ENCODE measurements at regions not wholly inside any gene's neighbourhood (a gene's known extent, or its start where the extent isn't known, plus 50 kb on each side); places are given as distances from the start of the nearest gene placed in this dataset.

- no peak for DNase-seq
Measured at GRCh38 chr4:133714211-133714610, 487.4 kb downstream of the PABPC4L start.

- no peak for DNase-seq
Measured at GRCh38 chr4:133713340-133713739, 488.2 kb downstream of the PABPC4L start.

- no peak for DNase-seq
Measured at GRCh38 chr4:133711817-133712216, 489.8 kb downstream of the PABPC4L start.

- no peak for DNase-seq
Measured at GRCh38 chr4:133694416-133694815, 507.2 kb downstream of the PABPC4L start.

- DNase-seq: no peak
Measured at GRCh38 chr4:133683967-133684366, 517.6 kb downstream of the PABPC4L start.

GRCh38 chr4:133668061-133668851 is 519.2 kb downstream of the PCDH10 start:
- DNase-seq: no peak

GRCh38 chr4:133647206-133647605 is 498.1 kb downstream of the PCDH10 start:
- DNase-seq: no peak

GRCh38 chr4:133641191-133641590 is 492.1 kb downstream of the PCDH10 start:
- no peak for DNase-seq

- no peak for DNase-seq
Measured at GRCh38 chr4:133638751-133639150, 489.7 kb downstream of the PCDH10 start.

GRCh38 chr4:133637161-133637560 is 488.1 kb downstream of the PCDH10 start:
- no peak for DNase-seq

GRCh38 chr4:133624744-133625143 is 475.6 kb downstream of the PCDH10 start:
- DNase-seq: no peak

- DNase-seq: no peak
Measured at GRCh38 chr4:133623847-133624246, 474.8 kb downstream of the PCDH10 start.

- DNase-seq: no peak
Measured at GRCh38 chr4:133621628-133622027, 472.5 kb downstream of the PCDH10 start.

GRCh38 chr4:133620555-133620954 is 471.5 kb downstream of the PCDH10 start:
- DNase-seq: no peak

GRCh38 chr4:133618963-133619362 is 469.9 kb downstream of the PCDH10 start:
- DNase-seq: no peak

- no peak for DNase-seq
Measured at GRCh38 chr4:133600008-133600407, 450.9 kb downstream of the PCDH10 start.

GRCh38 chr4:133598779-133599178 is 449.7 kb downstream of the PCDH10 start:
- no peak for DNase-seq

GRCh38 chr4:133597251-133597650 is 448.2 kb downstream of the PCDH10 start:
- no peak for DNase-seq

- no peak for DNase-seq
Measured at GRCh38 chr4:133596459-133596858, 447.4 kb downstream of the PCDH10 start.

GRCh38 chr4:133594390-133595207 is 445.5 kb downstream of the PCDH10 start:
- peak; percentile 2 for DNase-seq

- no peak for DNase-seq
Measured at GRCh38 chr4:133593764-133594163, 444.7 kb downstream of the PCDH10 start.

GRCh38 chr4:133592591-133592990 is 443.5 kb downstream of the PCDH10 start:
- no peak for DNase-seq

GRCh38 chr4:133592106-133592505 is 443.0 kb downstream of the PCDH10 start:
- DNase-seq: no peak

- no peak for DNase-seq
Measured at GRCh38 chr4:133588306-133588705, 439.2 kb downstream of the PCDH10 start.
